ENCODE measurements at regions not wholly inside any gene's neighbourhood (a gene's known extent, or its start where the extent isn't known, plus 50 kb on each side); places are given as distances from the start of the nearest gene placed in this dataset.

DNA sequence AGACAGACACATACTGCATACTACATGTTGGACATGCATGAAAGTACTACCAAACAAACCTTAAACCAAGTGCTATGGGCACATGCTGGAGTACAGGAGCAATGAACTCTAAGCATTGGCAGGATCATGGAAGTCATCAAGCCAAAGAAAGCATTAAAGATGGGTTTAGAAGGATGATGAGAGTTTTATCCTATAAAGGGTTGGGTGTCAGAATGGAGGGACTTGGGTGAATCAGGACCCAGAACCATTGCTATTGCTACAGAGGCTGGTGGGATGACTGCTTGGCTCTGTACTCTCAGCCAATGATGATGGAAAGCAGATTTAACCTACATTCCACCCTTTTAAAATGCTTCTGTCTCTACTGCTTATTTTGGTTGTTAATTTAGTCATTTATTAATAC is 233.9 kb upstream of the EDA2R start:
- H3K9ac ChIP-seq (replicated peaks; ENCODE audit: extremely low read depth, insufficient read depth, low read length), result no peak overlapping the region
- H3K9me3 ChIP-seq (replicated peaks; ENCODE audit: control insufficient read depth, insufficient read depth, low read length), result no peaks in the 10 kb centered on the region
- no peaks in the 10 kb centered on the region for H3K36me3 ChIP-seq (ENCODE audit: control insufficient read depth in 2 of 2, extremely low read depth in 1 of 2, insufficient read depth in 2 of 2, low read length in 2 of 2)
- ChIA-PET POLR2A (no interaction called here), CTCF (no interaction called here)
- intact Hi-C loops (cut with micrococcal nuclease) (no loop called here), dilution Hi-C loops (cut with MboI; ENCODE audit: extremely low pct_ligation_motif_present, low sequenced_read_pairs) (no loop called here)
- H3K27me3 ChIP-seq (ENCODE audit: control insufficient read depth in 2 of 2, insufficient read depth in 2 of 2, low read length in 2 of 2), result no peaks in the 10 kb centered on the region
- BruUV-seq (replicated peaks), result no TSS peak
- TF ChIP-seq MYC (IDR thresholded peaks at IDR 0.05; ENCODE audit: low read depth, low read length), result no peak
- TF ChIP-seq POLR2A (IDR thresholded peaks at IDR 0.05; ENCODE audit: low read depth, low read length), result no peak
- no peak for TF ChIP-seq POLR2AphosphoS5 (IDR thresholded peaks at IDR 0.05; ENCODE audit: insufficient read depth, low read depth, low read length)
- no peak overlapping the region for H3K27ac ChIP-seq (ENCODE audit: insufficient read depth, low read depth, low read length)
- H3K79me2 ChIP-seq (ENCODE audit: control insufficient read depth, insufficient read depth, low read length), result no peaks in the 10 kb centered on the region
- no peaks in the 10 kb centered on the region for H3K9me1 ChIP-seq (replicated peaks; ENCODE audit: control insufficient read depth, extremely low read depth, insufficient read depth, low read length)
- H3K4me2 ChIP-seq (ENCODE audit: insufficient read depth, low read length), result no peak overlapping the region
- H2AFZ ChIP-seq (ENCODE audit: low read depth, low read length), result no peak overlapping the region
- H3K4me1 ChIP-seq (ENCODE audit: control insufficient read depth, extremely low read depth, insufficient read depth, low read length), result no peaks in the 10 kb centered on the region
- FAIRE-seq, result no peak
- DNase-seq (ENCODE audit: low read depth, low spot score), result no peak
- no peak overlapping the region for H3K4me3 ChIP-seq (replicated peaks in 1 of 3; ENCODE audit: insufficient read depth in 1 of 3, low read depth in 1 of 3, low read length in 3 of 3)
- no peaks in the 10 kb centered on the region for H4K20me1 ChIP-seq (replicated peaks; ENCODE audit: control insufficient read depth, extremely low read depth, insufficient read depth, low read length)

DNA sequence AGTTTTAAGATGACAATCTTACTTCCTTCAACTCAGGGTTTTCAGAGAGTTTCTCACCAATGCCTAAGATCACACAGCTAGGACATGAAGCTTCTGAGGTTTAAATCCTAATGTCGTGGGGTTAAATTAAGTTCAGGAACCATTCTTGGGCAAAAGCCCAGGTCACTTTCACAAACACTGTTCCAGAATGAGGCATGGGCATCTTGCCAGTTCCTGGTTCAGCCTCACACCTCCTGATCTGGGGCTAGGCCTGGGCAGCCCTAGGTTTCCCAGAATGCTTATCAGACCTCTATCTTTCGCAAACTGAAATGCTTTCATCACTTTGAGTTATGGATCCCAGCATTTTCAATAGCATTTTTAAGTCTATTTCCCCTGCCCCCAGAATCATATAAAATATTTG is 224.8 kb upstream of the EDA2R start:
- H3K36me3 ChIP-seq (ENCODE audit: control insufficient read depth in 2 of 2, extremely low read depth in 1 of 2, insufficient read depth in 2 of 2, low read length in 2 of 2), result no peaks in the 10 kb centered on the region
- ChIA-PET POLR2A (no interaction called here), CTCF (no interaction called here)
- H2AFZ ChIP-seq (ENCODE audit: low read depth, low read length), result no peak overlapping the region
- no peaks in the 10 kb centered on the region for H3K4me1 ChIP-seq (ENCODE audit: control insufficient read depth, extremely low read depth, insufficient read depth, low read length)
- H3K9ac ChIP-seq (replicated peaks; ENCODE audit: extremely low read depth, insufficient read depth, low read length), result no peak overlapping the region
- no peak overlapping the region for H3K4me3 ChIP-seq (replicated peaks in 1 of 3; ENCODE audit: insufficient read depth in 1 of 3, low read depth in 1 of 3, low read length in 3 of 3)
- no peaks in the 10 kb centered on the region for H3K79me2 ChIP-seq (ENCODE audit: control insufficient read depth, insufficient read depth, low read length)
- H3K9me3 ChIP-seq (replicated peaks; ENCODE audit: control insufficient read depth, insufficient read depth, low read length), result no peaks in the 10 kb centered on the region
- dilution Hi-C loops (cut with MboI; ENCODE audit: extremely low pct_ligation_motif_present, low sequenced_read_pairs), result no loop called here
- H3K27ac ChIP-seq (ENCODE audit: insufficient read depth, low read depth, low read length), result no peak overlapping the region
- no peak for DNase-seq (ENCODE audit: low read depth, low spot score)
- intact Hi-C loops (cut with micrococcal nuclease), result no loop called here
- BruUV-seq (replicated peaks), result no TSS peak
- FAIRE-seq, result no peak
- H3K4me2 ChIP-seq (ENCODE audit: insufficient read depth, low read length), result no peak overlapping the region
- no peaks in the 10 kb centered on the region for H3K9me1 ChIP-seq (replicated peaks; ENCODE audit: control insufficient read depth, extremely low read depth, insufficient read depth, low read length)
- no peak for TF ChIP-seq EZH2 (IDR thresholded peaks at IDR 0.05; ENCODE audit: borderline replicate concordance, low read depth, low read length, severe bottlenecking)
- no peak for TF ChIP-seq FOS (IDR thresholded peaks at IDR 0.05; ENCODE audit: borderline replicate concordance, insufficient read depth, low read length)
- no peak for TF ChIP-seq POLR2AphosphoS5 (IDR thresholded peaks at IDR 0.05; ENCODE audit: insufficient read depth, low read depth, low read length)
- no peak for TF ChIP-seq JUN (IDR thresholded peaks at IDR 0.05; ENCODE audit: borderline replicate concordance, insufficient read depth, insufficient read length, low read depth)
- TF ChIP-seq, protein P1, sequence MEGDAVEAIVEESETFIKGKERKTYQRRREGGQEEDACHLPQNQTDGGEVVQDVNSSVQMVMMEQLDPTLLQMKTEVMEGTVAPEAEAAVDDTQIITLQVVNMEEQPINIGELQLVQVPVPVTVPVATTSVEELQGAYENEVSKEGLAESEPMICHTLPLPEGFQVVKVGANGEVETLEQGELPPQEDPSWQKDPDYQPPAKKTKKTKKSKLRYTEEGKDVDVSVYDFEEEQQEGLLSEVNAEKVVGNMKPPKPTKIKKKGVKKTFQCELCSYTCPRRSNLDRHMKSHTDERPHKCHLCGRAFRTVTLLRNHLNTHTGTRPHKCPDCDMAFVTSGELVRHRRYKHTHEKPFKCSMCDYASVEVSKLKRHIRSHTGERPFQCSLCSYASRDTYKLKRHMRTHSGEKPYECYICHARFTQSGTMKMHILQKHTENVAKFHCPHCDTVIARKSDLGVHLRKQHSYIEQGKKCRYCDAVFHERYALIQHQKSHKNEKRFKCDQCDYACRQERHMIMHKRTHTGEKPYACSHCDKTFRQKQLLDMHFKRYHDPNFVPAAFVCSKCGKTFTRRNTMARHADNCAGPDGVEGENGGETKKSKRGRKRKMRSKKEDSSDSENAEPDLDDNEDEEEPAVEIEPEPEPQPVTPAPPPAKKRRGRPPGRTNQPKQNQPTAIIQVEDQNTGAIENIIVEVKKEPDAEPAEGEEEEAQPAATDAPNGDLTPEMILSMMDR (IDR thresholded peaks at IDR 0.05; ENCODE audit: extremely low read depth in 1 of 2, insufficient read depth in 1 of 2, low read depth in 1 of 2, low read length in 2 of 2), result no peak
- TF ChIP-seq, protein P2, sequence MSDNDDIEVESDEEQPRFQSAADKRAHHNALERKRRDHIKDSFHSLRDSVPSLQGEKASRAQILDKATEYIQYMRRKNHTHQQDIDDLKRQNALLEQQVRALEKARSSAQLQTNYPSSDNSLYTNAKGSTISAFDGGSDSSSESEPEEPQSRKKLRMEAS (IDR thresholded peaks at IDR 0.05; ENCODE audit: insufficient read depth, insufficient read length), result no peak
- no peaks in the 10 kb centered on the region for H4K20me1 ChIP-seq (replicated peaks; ENCODE audit: control insufficient read depth, extremely low read depth, insufficient read depth, low read length)
- H3K27me3 ChIP-seq (ENCODE audit: control insufficient read depth in 2 of 2, insufficient read depth in 2 of 2, low read length in 2 of 2), result no peaks in the 10 kb centered on the region
